ENCODE measurements at regions not wholly inside any gene's neighbourhood (a gene's known extent, or its start where the extent isn't known, plus 50 kb on each side); places are given as distances from the start of the nearest gene placed in this dataset.
"Not testable (repeated sequence)": the region's sequence is repeated elsewhere in the genome, so short reads cannot be mapped to it uniquely, and the experiment has no call there.

GRCh38 chr17:16872351-16873173 is 99.4 kb downstream of the TNFRSF13B start:
- no peaks in the 10 kb centered on the region for H4K20me1 ChIP-seq
- H3K9ac ChIP-seq: no peak overlapping the region
- no peaks in the 10 kb centered on the region for H3K36me3 ChIP-seq
- peaks cover 5 to 20% (median 11%) of the 10 kb centered on the region in 10 experiments; a peak in 15 of 20 replicates for H3K4me1 ChIP-seq
- H3K4me2 ChIP-seq: no peak overlapping the region
- H3K9me3 ChIP-seq (replicated peaks in 1 of 11): peaks cover 4 to 8% (median 6%) of the 10 kb centered on the region in 11 experiments; a peak in 16 of 22 replicates
- H3K27me3 ChIP-seq: no peaks in the 10 kb centered on the region
- TF ChIP-seq Cebpa-rat (IDR thresholded peaks at IDR 0.05): no peak
- no peak overlapping the region for H3K27ac ChIP-seq
- H3K4me3 ChIP-seq: no peak overlapping the region

- H3K4me2 ChIP-seq; H4K20me1 ChIP-seq; H3K27me3 ChIP-seq; H3K4me3 ChIP-seq; H3K27ac ChIP-seq; H3K36me3 ChIP-seq; H3K9me3 ChIP-seq (replicated peaks in 1 of 11); H3K9ac ChIP-seq: not testable (repeated sequence)
- H3K4me1 ChIP-seq: peaks cover 4 to 26% (median 14%) of the 10 kb centered on the region in 10 experiments
Measured at GRCh38 chr17:16871446-16872190, 100.3 kb downstream of the TNFRSF13B start.

GRCh38 chr17:16870253-16871245 is 101.4 kb downstream of the TNFRSF13B start:
- TF ChIP-seq Cebpa-rat (IDR thresholded peaks at IDR 0.05): no peak
- Histone ChIP-seq H3K4me3 (no peak overlapping the region), H3K9me3 (replicated peaks in 1 of 11) (no peaks in the 10 kb centered on the region), H3K9ac (no peak overlapping the region), H4K20me1 (no peaks in the 10 kb centered on the region), H3K27me3 (no peaks in the 10 kb centered on the region), H3K4me2 (peak overlapping the region in 5 of 11 experiments; percentile 10 to 32 (median 14); a peak in 6 of 22 replicates), H3K4me1 (peaks cover 7 to 35% (median 23%) of the 10 kb centered on the region in 10 experiments), H3K36me3 (no peaks in the 10 kb centered on the region), H3K27ac (no peak overlapping the region)

- not testable (repeated sequence) for H4K20me1 ChIP-seq; H3K9ac ChIP-seq; H3K9me3 ChIP-seq (replicated peaks in 1 of 11); H3K4me3 ChIP-seq; H3K27ac ChIP-seq; H3K36me3 ChIP-seq; H3K27me3 ChIP-seq
- peak overlapping the region in 4 of 11 experiments; percentile 10 to 18 (median 14); a peak in 4 of 22 replicates for H3K4me2 ChIP-seq
- H3K4me1 ChIP-seq: peaks cover 7 to 35% (median 23%) of the 10 kb centered on the region in 10 experiments
Measured at GRCh38 chr17:16869531-16870252, 102.2 kb downstream of the TNFRSF13B start.

- not testable (repeated sequence) for H3K9me3 ChIP-seq (replicated peaks in 1 of 11)
Measured at GRCh38 chr17:16868616-16869015, 103.3 kb downstream of the TNFRSF13B start.

GRCh38 chr17:16867545-16867944 is 104.4 kb downstream of the TNFRSF13B start:
- H4K20me1 ChIP-seq; H3K27me3 ChIP-seq; H3K4me2 ChIP-seq; H3K36me3 ChIP-seq; H3K9me3 ChIP-seq (replicated peaks in 1 of 11); H3K27ac ChIP-seq; H3K4me3 ChIP-seq; H3K9ac ChIP-seq: not testable (repeated sequence)
- peaks cover 7 to 33% (median 23%) of the 10 kb centered on the region in 10 experiments for H3K4me1 ChIP-seq

More at GRCh38 chr17:16868616-16869015, 103.3 kb downstream of the TNFRSF13B start:
- H3K4me1 ChIP-seq: peaks cover 7 to 35% (median 23%) of the 10 kb centered on the region in 10 experiments
- H3K4me2 ChIP-seq, H3K36me3 ChIP-seq, H3K27me3 ChIP-seq, H3K27ac ChIP-seq, H3K9ac ChIP-seq, H3K4me3 ChIP-seq, H4K20me1 ChIP-seq: not testable (repeated sequence)

- H3K36me3 ChIP-seq; H4K20me1 ChIP-seq; H3K27me3 ChIP-seq; H3K9ac ChIP-seq; H3K27ac ChIP-seq; H3K4me3 ChIP-seq; H3K9me3 ChIP-seq (replicated peaks in 1 of 11): not testable (repeated sequence)
- peak overlapping the region; percentile 39 to 75 (median 71); a peak in 21 of 22 replicates for H3K4me2 ChIP-seq
- peaks cover 7 to 33% (median 23%) of the 10 kb centered on the region in 10 experiments for H3K4me1 ChIP-seq
Measured at GRCh38 chr17:16866841-16867240, 105.1 kb downstream of the TNFRSF13B start.

- H4K20me1 ChIP-seq: no peaks in the 10 kb centered on the region
- H3K9ac ChIP-seq: no peak overlapping the region
- no peaks in the 10 kb centered on the region for H3K36me3 ChIP-seq
- TF ChIP-seq Cebpa-rat (IDR thresholded peaks at IDR 0.05): no peak
- H3K9me3 ChIP-seq (replicated peaks in 1 of 11): no peaks in the 10 kb centered on the region
- peak overlapping the region; percentile 39 to 75 (median 71); a peak in 21 of 22 replicates for H3K4me2 ChIP-seq
- H3K27me3 ChIP-seq: no peaks in the 10 kb centered on the region
- no peak overlapping the region; a peak in 2 of 22 replicates for H3K27ac ChIP-seq
- no peak overlapping the region for H3K4me3 ChIP-seq
- peaks cover 7 to 33% (median 23%) of the 10 kb centered on the region in 10 experiments for H3K4me1 ChIP-seq
Measured at GRCh38 chr17:16866436-16866835, 105.5 kb downstream of the TNFRSF13B start.

- H3K27ac ChIP-seq; H3K4me3 ChIP-seq; H3K9me3 ChIP-seq (replicated peaks in 1 of 11); H3K27me3 ChIP-seq; H3K36me3 ChIP-seq; H3K9ac ChIP-seq; H4K20me1 ChIP-seq: not testable (repeated sequence)
- Histone ChIP-seq H3K4me1 (peaks cover 7 to 30% (median 23%) of the 10 kb centered on the region in 10 experiments), H3K4me2 (peak overlapping the region in 9 of 11 experiments; percentile 23 to 75 (median 71); a peak in 12 of 22 replicates)
Measured at GRCh38 chr17:16865704-16866103, 106.2 kb downstream of the TNFRSF13B start.

- H3K4me2 ChIP-seq; H3K27ac ChIP-seq; H4K20me1 ChIP-seq; H3K36me3 ChIP-seq; H3K27me3 ChIP-seq; H3K9me3 ChIP-seq (replicated peaks in 1 of 11); H3K4me3 ChIP-seq; H3K9ac ChIP-seq: not testable (repeated sequence)
- peaks cover 7 to 27% (median 20%) of the 10 kb centered on the region in 10 experiments for H3K4me1 ChIP-seq
Measured at GRCh38 chr17:16865077-16865613, 106.8 kb downstream of the TNFRSF13B start.

- not testable (repeated sequence) for H3K27me3 ChIP-seq; H3K4me3 ChIP-seq; H3K27ac ChIP-seq; H3K4me2 ChIP-seq; H3K36me3 ChIP-seq; H3K9me3 ChIP-seq (replicated peaks in 1 of 11); H4K20me1 ChIP-seq; H3K9ac ChIP-seq
- peaks cover 7 to 24% (median 17%) of the 10 kb centered on the region in 10 experiments for H3K4me1 ChIP-seq
Measured at GRCh38 chr17:16864462-16865076, 107.3 kb downstream of the TNFRSF13B start.
